PC-9 (cell line): ENCODE measurements at regions not wholly inside any gene's neighbourhood (a gene's known extent, or its start where the extent isn't known, plus 50 kb on each side); places are given as distances from the start of the nearest gene placed in this dataset.

Source experiments
- CTCF ChIP-seq: fragments of 200-600 bp; sonication (generic); conservative IDR thresholded peaks from 2 replicates; pipeline ENCODE4 v1.6.1; 2017; ENCODE audit warnings: mixed run types, antibody characterized with exemption, mild to moderate bottlenecking, moderate library complexity
- EZH2 ChIP-seq: fragments of 200-600 bp; sonication (generic); IDR thresholded peaks from 2 replicates; pipeline ENCODE4 v1.8.0; 2017; ENCODE audit warnings: antibody characterized with exemption, low read depth

- TF ChIP-seq CTCF, result no peak
- TF ChIP-seq EZH2, result no peak
Measured at GRCh38 chr10:33802566-33802965, 468.1 kb upstream of the NRP1 start.
